ENCODE measurements at regions not wholly inside any gene's neighbourhood (a gene's known extent, or its start where the extent isn't known, plus 50 kb on each side); places are given as distances from the start of the nearest gene placed in this dataset.
A peak's percentile ranks its signal among the peaks of the same experiment; 100 is the strongest.

DNA sequence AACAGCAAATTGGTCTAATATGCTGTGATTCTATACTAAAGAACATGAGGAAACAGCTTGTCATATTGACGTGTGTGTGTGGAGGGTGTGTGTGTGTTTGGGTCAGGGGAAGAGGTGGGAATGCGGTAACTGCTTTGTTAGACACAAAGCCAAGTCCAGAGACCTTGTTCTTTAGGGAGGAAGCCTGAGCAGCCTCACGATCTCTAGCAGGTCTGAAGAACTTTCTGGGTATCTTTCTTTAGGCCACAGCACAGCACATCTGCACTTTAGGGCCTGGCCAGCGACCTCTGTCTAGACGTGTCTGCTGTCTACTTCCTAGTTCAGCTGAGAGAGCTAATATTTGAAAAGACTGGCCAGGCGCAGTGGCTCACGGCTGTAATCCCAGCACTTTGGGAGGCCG lies 220.0 kb upstream of the TPRG1 start:
- TF ChIP-seq, protein P1, sequence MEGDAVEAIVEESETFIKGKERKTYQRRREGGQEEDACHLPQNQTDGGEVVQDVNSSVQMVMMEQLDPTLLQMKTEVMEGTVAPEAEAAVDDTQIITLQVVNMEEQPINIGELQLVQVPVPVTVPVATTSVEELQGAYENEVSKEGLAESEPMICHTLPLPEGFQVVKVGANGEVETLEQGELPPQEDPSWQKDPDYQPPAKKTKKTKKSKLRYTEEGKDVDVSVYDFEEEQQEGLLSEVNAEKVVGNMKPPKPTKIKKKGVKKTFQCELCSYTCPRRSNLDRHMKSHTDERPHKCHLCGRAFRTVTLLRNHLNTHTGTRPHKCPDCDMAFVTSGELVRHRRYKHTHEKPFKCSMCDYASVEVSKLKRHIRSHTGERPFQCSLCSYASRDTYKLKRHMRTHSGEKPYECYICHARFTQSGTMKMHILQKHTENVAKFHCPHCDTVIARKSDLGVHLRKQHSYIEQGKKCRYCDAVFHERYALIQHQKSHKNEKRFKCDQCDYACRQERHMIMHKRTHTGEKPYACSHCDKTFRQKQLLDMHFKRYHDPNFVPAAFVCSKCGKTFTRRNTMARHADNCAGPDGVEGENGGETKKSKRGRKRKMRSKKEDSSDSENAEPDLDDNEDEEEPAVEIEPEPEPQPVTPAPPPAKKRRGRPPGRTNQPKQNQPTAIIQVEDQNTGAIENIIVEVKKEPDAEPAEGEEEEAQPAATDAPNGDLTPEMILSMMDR (IDR thresholded peaks at IDR 0.05; ENCODE audit: borderline replicate concordance, insufficient read depth, low read depth, low read length), result no peak
- H3K4me3 ChIP-seq (ENCODE audit: low read depth, low read length), result no peak overlapping the region

- no peak overlapping the region for H3K4me3 ChIP-seq (ENCODE audit: low read depth, low read length)
- TF ChIP-seq, protein P1 (IDR thresholded peaks at IDR 0.05; ENCODE audit: borderline replicate concordance, insufficient read depth, low read depth, low read length), result peak; percentile 80
These were observed 217.1 kb upstream of the TPRG1 start for GRCh38 chr3:188954590-188955208.

GRCh38 chr3:188955919-188956318 lies 215.9 kb upstream of the TPRG1 start:
- TF ChIP-seq, protein P1 (IDR thresholded peaks at IDR 0.05; ENCODE audit: borderline replicate concordance, insufficient read depth, low read depth, low read length), result no peak
- no peak overlapping the region for H3K4me3 ChIP-seq (ENCODE audit: low read depth, low read length)

DNA sequence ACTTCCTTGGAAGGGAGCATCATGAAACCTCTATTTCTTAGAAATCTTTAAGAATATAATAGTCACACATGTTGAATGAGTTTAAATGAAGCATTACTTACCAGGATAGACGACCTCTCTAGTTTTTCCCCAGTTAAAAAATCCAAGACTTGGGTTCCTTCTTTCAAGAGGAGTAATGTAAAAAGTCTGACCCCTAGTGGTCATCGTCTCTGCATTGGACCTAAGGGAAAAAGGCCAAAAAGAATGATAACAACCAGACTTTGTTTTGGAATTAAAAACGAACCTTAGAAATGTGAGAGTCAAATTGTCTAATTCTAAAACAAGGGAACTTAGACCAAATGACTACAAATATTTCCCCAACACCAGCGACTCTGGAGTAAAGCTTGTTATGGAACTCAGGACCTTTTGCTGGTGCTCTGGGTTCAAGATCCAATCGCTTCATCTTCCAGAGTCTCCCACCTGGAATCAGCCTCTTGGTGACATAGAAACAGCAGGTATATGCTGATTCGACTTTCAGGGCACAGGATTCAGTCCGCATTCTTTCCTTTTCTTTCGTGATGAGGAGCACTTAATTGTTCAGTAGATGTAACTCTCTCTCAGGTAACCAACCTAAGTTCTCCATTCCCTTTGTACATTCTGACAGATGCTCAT lies 214.8 kb upstream of the TPRG1 start:
- TF ChIP-seq, protein P1 (IDR thresholded peaks at IDR 0.05; ENCODE audit: borderline replicate concordance, insufficient read depth, low read depth, low read length), result peak; percentile 55; the same call in 1 of the 2 replicates

GRCh38 chr3:188959013-188959412 lies 212.8 kb upstream of the TPRG1 start:
- H3K4me3 ChIP-seq (ENCODE audit: low read depth, low read length), result no peak overlapping the region
- TF ChIP-seq, protein P1 (IDR thresholded peaks at IDR 0.05; ENCODE audit: borderline replicate concordance, insufficient read depth, low read depth, low read length), result no peak

More for the DNA sequence above, 214.8 kb upstream of the TPRG1 start:
- no peak overlapping the region for H3K4me3 ChIP-seq (ENCODE audit: low read depth, low read length)

GRCh38 chr3:188962253-188963247 lies 209.2 kb upstream of the TPRG1 start:
- TF ChIP-seq, protein P1 (IDR thresholded peaks at IDR 0.05; ENCODE audit: borderline replicate concordance, insufficient read depth, low read depth, low read length), result no peak

More at GRCh38 chr3:188962253-188963247, 209.2 kb upstream of the TPRG1 start:
- H3K4me3 ChIP-seq (ENCODE audit: low read depth, low read length), result no peak overlapping the region

All from GM12875 (cell line).